ENCODE measurements at regions not wholly inside any gene's neighbourhood (a gene's known extent, or its start where the extent isn't known, plus 50 kb on each side); places are given as distances from the start of the nearest gene placed in this dataset.

DNA sequence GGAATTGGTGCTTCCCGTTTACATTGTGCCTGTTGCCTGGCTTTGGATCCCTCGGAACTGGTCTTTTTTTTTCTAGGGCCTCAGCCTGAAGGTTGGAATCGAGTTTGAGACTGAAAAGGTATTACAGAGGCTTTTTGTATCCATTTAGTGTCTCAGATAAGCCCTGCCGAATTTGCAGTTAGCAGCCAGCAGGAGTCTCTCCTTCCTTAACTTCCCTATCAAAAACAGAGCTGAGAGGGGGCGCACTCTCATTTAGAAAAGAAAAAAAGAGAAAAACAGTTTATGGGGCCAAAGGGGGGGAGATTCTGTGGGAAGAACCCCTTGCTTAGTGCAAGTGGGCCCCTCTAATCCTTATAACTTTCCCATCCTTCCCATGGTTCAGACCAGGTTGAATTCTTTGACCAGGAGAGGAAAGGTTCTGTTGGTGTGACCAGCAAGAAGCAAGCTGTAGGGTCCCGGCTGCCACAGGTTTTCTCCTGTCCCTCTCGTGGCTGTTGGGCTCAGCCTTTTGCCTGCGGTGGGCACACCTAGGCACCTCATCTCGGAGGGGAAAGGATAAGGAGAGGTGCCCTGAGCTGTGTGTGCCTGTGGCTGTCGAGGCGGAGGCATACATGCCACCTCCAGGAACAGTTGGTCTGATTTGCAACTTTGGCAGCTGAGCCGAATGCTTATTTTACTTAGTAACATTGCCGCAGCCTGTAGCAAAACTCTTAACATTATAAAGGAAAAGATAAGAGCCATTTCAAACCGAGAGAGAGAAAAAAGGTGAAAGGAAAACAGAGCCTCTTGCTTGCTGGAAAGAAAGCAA is 565.0 kb upstream of the CNTN5 start:
- DNase-seq, result peak in 1 of 2 experiments; percentile 31
- Histone ChIP-seq H3K27me3 (replicated peaks; ENCODE audit: control insufficient read depth, insufficient read depth, low read length) (no peaks in the 10 kb centered on the region), H3K4me3 (ENCODE audit: low read depth, low read length) (no peak overlapping the region), H3K36me3 (ENCODE audit: control insufficient read depth, insufficient read depth, low read length) (no peaks in the 10 kb centered on the region), H3K4me1 (no peaks in the 10 kb centered on the region), H3K9me3 (no peaks in the 10 kb centered on the region; the same call in 1 of the 2 replicates)
- H3K36me3 Mint-ChIP-seq (ENCODE audit: insufficient read depth, unreplicated experiment), result no peaks in the 10 kb centered on the region
- intact Hi-C loops (cut with micrococcal nuclease; ENCODE audit: unreplicated experiment), result loop anchor here (1.0 to 10.0 kb wide), 4 partner anchors 40 to 1279 kb away; no protein-coding TSS in a partner anchor
- ChIA-PET CTCF (interaction anchor here (0.6 to 1.2 kb wide), 3 partner anchors 38 to 560 kb away, joined by 3 to 11 read pairs (median 3); no protein-coding TSS in a partner anchor), POLR2A (no interaction called here)
- H3K4me1 Mint-ChIP-seq (ENCODE audit: low read depth, unreplicated experiment), result no peaks in the 10 kb centered on the region
- no TSS peak for BruUV-seq (replicated peaks)
- no peak overlapping the region for H3K27ac Mint-ChIP-seq (ENCODE audit: unreplicated experiment)
- TF ChIP-seq, protein P1, sequence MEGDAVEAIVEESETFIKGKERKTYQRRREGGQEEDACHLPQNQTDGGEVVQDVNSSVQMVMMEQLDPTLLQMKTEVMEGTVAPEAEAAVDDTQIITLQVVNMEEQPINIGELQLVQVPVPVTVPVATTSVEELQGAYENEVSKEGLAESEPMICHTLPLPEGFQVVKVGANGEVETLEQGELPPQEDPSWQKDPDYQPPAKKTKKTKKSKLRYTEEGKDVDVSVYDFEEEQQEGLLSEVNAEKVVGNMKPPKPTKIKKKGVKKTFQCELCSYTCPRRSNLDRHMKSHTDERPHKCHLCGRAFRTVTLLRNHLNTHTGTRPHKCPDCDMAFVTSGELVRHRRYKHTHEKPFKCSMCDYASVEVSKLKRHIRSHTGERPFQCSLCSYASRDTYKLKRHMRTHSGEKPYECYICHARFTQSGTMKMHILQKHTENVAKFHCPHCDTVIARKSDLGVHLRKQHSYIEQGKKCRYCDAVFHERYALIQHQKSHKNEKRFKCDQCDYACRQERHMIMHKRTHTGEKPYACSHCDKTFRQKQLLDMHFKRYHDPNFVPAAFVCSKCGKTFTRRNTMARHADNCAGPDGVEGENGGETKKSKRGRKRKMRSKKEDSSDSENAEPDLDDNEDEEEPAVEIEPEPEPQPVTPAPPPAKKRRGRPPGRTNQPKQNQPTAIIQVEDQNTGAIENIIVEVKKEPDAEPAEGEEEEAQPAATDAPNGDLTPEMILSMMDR (IDR thresholded peaks at IDR 0.05; ENCODE audit: insufficient read depth in 1 of 2, low read depth in 1 of 2, low read length in 1 of 2, severe bottlenecking in 1 of 2, unreplicated experiment in 1 of 2), result peak; percentile 52 to 63
- H3K4me3 Mint-ChIP-seq (ENCODE audit: unreplicated experiment), result no peak overlapping the region
- no peaks in the 10 kb centered on the region for H3K9me3 Mint-ChIP-seq (ENCODE audit: unreplicated experiment)
- peaks cover 5% of the 10 kb centered on the region for H3K27me3 Mint-ChIP-seq (ENCODE audit: insufficient read depth, unreplicated experiment)

DNA sequence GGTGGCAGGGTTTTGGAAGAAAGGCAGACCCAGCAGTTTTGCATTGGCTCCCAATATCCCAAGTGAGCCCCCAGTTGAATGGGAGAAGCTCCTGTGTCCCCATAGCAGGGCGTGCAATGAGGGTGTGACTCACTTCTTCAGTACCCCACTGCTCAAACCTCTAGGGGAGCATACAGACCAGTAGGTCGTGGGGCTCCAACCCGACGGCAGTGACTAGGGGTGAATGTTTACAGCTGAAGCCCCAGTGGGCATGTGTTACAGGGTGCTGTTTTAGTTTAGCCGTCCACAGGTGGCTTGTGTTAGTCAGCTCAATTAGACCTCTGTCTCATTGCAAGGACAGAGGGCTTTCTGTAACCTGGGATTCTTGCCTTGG is 564.5 kb upstream of the CNTN5 start:
- no peak for DNase-seq
- Mint-ChIP-seq H3K36me3 (ENCODE audit: insufficient read depth, unreplicated experiment) (no peaks in the 10 kb centered on the region), H3K27ac (ENCODE audit: unreplicated experiment) (no peak overlapping the region), H3K4me3 (ENCODE audit: unreplicated experiment) (no peak overlapping the region), H3K27me3 (ENCODE audit: insufficient read depth, unreplicated experiment) (peaks cover 5% of the 10 kb centered on the region), H3K9me3 (ENCODE audit: unreplicated experiment) (no peaks in the 10 kb centered on the region), H3K4me1 (ENCODE audit: low read depth, unreplicated experiment) (no peaks in the 10 kb centered on the region)
- Histone ChIP-seq H3K4me1 (no peaks in the 10 kb centered on the region), H3K27me3 (replicated peaks; ENCODE audit: control insufficient read depth, insufficient read depth, low read length) (no peaks in the 10 kb centered on the region), H3K9me3 (no peaks in the 10 kb centered on the region; the same call in 1 of the 2 replicates), H3K4me3 (ENCODE audit: low read depth, low read length) (no peak overlapping the region), H3K36me3 (ENCODE audit: control insufficient read depth, insufficient read depth, low read length) (no peaks in the 10 kb centered on the region)
- intact Hi-C loops (cut with micrococcal nuclease; ENCODE audit: unreplicated experiment), result loop anchor here (10.0 kb wide), 1 partner anchor 1279 kb away; no protein-coding TSS in a partner anchor
- POLR2A ChIA-PET, result no interaction called here
- TF ChIP-seq, protein P1 (IDR thresholded peaks at IDR 0.05; ENCODE audit: insufficient read depth in 1 of 2, low read depth in 1 of 2, low read length in 1 of 2, severe bottlenecking in 1 of 2, unreplicated experiment in 1 of 2), result no peak
- BruUV-seq (replicated peaks), result no TSS peak
- CTCF ChIA-PET, result interaction anchor here (0.9 to 1.2 kb wide), 2 partner anchors 169 to 560 kb away, joined by 3 to 11 read pairs; no protein-coding TSS in a partner anchor

DNA sequence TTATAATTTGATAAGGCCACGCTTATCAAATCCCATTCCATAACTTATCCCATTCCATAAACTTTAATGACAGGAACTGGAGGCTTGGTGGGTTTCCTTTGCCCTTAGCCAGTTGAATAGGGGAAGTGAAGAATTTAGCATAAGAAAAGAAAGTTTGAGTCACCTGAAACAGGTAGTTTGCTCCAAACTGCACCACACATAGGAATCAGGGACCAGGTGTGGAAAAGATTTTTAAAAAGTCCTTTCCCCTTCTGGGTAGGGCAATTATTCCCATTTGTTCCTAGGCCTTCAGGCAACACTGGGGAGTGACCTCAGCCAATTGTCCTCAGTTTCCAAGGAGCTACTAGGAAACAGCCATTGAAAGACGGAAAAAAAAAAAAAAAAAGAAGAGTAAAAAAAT is 525.7 kb upstream of the CNTN5 start:
- DNase-seq, result peak in 1 of 2 experiments; percentile 22
- POLR2A ChIA-PET, result interaction anchor here (0.6 kb wide), 1 partner anchor 55 kb away, joined by 6 read pairs; no protein-coding TSS in a partner anchor
- Mint-ChIP-seq H3K4me1 (ENCODE audit: low read depth, unreplicated experiment) (peaks cover 29% of the 10 kb centered on the region), H3K36me3 (ENCODE audit: insufficient read depth, unreplicated experiment) (peaks cover 11% of the 10 kb centered on the region), H3K4me3 (ENCODE audit: unreplicated experiment) (peak overlapping the region; percentile 79), H3K9me3 (ENCODE audit: unreplicated experiment) (peaks cover 9% of the 10 kb centered on the region), H3K27me3 (ENCODE audit: insufficient read depth, unreplicated experiment) (no peaks in the 10 kb centered on the region), H3K27ac (ENCODE audit: unreplicated experiment) (peak overlapping the region; percentile 94)
- no peaks in the 10 kb centered on the region for H3K36me3 ChIP-seq (ENCODE audit: control insufficient read depth, insufficient read depth, low read length)
- BruUV-seq (replicated peaks), result TSS peak; percentile 61
- peak overlapping the region; percentile 35 for H3K4me3 ChIP-seq (ENCODE audit: low read depth, low read length)
- CTCF ChIA-PET, result no interaction called here
- H3K4me1 ChIP-seq, result peaks cover 28% of the 10 kb centered on the region
- TF ChIP-seq, protein P1 (IDR thresholded peaks at IDR 0.05; ENCODE audit: insufficient read depth in 1 of 2, low read depth in 1 of 2, low read length in 1 of 2, severe bottlenecking in 1 of 2, unreplicated experiment in 1 of 2), result no peak
- no peaks in the 10 kb centered on the region for H3K27me3 ChIP-seq (replicated peaks; ENCODE audit: control insufficient read depth, insufficient read depth, low read length)
- intact Hi-C loops (cut with micrococcal nuclease; ENCODE audit: unreplicated experiment), result loop anchor here (1.0 kb wide), 1 partner anchor 40 kb away; no protein-coding TSS in a partner anchor
- no peaks in the 10 kb centered on the region for H3K9me3 ChIP-seq
